HG03432 (cell line): ENCODE measurements at regions not wholly inside any gene's neighbourhood (a gene's known extent, or its start where the extent isn't known, plus 50 kb on each side); places are given as distances from the start of the nearest gene placed in this dataset.
"Not testable (repeated sequence)": the region's sequence is repeated elsewhere in the genome, so short reads cannot be mapped to it uniquely, and the experiment has no call there.

Experiments used
- ATAC-seq: cut with Tn5 transposase; IDR thresholded peaks from one replicate; pipeline ENCODE4 v1.9.1; 2021; ENCODE audit warnings: mild to moderate bottlenecking, moderate library complexity; ENCODE audit not compliant: unreplicated experiment

DNA sequence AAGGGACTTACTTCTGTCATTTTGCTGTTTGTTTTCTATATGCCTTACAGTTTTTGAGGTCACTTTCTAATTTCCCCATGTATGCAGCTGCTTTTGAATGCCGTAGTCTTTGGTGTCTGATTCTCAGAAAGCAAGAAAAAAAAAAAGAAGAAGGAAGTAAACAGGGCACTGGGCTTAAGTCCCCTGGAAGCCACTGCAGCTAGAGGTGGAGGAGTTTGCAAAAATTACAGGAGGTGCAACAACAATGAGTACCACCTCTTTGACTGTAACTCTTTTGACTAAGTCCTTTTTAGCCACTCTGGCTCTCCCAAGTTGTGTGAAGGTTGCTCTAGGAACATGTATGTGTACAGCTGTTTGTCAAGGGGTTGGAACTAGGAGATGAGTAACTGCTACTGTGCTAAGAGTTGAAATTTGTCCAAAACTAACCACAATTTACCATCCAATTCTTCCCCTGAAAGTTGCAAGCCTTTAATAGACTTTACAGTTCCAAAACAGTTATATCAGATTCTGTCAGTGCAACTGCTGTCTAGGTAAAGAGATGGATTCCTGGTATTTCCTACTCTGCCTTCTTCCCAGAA is 588.0 kb upstream of the LRRN3 start:
- no peak for ATAC-seq

DNA sequence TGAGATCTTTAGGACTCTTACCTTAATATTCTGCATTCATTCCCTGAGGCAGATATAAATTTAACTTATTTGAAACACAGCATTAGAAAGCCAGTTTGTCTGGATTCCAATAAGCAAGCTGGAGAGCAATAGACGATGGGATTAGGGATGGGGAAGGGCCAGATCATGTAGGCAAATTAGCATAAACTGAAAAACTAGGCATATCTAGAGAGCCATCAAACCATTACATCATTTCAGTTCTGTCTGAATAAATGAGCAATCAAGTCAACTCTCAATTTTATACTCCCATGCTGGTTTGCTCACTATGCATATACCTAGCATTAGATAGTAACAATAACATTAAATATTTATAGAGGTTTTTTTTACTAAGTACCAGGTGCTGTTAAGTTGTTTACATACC is 583.6 kb upstream of the LRRN3 start:
- ATAC-seq, result no peak

DNA sequence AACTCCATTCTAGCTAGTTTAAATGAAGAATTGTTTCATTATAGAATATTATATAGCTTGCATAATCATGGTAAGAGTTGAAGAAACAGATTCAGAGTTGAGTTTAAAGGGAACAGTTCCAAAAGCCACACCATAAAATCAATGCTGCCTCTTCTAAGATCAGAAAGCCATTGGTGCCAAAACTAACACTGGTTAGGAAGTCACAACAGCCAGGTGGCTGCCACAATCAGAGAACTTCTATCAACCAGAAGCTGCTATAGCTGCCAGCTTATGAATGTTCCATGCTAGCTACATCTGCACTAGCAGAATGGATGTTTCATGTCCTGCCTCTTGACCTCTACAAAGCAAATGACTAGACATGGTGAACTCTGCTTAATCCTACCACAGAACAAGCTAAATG is 583.1 kb upstream of the LRRN3 start:
- no peak for ATAC-seq

DNA sequence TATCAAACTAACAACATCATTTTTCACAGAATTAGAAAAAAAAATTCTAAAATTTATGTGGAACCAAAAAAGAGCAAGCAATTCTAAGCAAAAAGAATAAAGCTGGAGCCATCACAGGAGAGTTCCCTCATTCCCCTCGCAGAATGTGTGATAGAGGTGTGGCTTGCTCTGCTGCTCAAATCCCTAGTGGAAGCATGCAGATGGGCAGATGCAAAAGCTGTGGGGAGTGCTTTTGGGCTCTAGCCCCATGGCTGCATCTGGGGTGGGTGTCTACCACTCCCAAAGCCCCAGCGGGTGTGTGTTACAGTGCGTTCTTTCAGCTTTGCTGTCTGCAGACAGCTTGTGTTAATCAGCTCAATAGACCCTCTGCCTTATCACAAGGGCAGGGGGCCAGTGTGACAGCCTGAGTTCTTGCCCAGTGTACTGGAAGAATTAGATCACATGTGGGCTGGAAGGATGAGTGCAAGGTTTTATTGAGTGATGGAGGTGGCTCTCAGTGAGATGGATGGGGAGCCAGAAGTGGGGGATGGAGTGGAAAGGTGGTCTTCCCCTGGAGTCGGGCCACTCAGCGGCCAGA is 575.9 kb upstream of the LRRN3 start:
- not testable (repeated sequence) for ATAC-seq

DNA sequence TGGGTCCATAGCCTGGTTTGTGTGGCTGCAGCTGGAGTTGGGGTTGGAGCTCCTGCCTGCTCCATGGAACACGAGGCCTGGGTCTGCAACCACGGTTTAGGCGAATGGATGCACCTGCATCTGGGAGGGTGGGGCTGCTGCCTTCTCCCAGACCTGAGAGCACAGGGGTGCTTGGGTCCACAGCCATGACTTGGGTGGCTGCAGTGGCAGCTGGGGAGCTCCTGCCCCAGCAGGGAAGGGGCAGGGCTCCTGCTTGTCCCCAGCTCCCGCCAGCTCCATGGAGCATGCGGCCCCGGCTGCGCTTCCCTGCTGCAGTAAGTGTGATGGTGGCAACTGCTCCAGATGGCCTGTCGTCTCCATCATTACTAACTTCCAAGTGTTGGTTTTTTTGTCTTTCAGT is 571.1 kb upstream of the LRRN3 start:
- ATAC-seq, result no peak

DNA sequence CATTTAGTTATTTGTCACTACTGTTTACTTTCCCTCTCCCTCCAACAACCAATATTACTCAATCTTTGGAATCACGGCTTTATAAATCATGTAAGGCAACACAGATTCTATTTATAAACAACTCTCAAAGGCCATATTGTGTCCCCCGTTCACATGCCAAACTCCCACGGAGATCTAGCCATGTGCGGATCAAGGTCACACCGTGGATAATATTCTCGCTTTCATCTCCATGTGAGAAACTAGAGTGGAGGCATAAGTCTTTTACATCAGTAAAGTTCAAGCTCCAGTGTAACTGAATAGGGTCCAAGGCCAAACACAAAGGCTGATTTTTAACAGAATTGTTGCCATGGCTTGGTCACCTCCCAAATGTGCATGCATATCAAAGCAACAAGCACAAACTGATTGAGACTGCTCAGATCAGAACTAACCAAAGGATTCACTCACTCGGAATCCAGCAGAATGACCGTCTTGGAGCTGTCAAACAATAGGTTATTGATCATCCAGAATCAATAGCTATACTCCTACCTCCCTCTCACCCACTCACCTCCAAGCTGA is 569.5 kb upstream of the LRRN3 start:
- no peak for ATAC-seq

DNA sequence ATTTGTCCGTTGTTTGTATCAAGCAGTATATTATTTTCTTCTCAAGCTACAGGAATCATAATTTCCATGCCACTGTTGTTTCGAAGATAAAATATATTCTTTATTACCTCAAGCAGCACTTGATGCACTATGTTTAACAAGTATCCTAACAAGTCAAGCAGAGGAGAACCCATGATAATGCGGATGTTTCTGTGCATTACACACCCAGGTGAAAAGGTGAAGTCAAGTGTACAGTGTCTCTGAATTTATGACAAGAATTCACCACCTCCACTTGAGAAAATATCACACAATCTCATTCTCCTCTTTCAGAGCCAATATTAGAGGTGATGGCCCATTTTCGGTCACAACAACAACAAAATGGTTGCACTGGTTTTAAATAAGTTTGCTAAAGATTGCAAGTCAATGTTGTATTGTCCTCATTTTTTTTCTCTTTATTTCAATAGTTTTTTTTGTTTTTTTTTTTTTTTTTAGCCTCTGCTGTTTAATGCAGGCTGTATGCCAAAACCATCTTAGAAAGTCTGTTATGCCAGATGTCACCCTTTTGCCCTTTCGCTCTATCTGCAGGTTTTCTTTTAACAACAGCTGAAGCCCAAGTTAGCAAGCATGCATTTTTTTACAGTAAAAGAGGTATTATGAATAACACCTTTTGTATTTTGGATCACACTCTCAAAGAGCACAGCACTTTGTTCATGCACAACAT is 568.7 kb upstream of the LRRN3 start:
- no peak for ATAC-seq

DNA sequence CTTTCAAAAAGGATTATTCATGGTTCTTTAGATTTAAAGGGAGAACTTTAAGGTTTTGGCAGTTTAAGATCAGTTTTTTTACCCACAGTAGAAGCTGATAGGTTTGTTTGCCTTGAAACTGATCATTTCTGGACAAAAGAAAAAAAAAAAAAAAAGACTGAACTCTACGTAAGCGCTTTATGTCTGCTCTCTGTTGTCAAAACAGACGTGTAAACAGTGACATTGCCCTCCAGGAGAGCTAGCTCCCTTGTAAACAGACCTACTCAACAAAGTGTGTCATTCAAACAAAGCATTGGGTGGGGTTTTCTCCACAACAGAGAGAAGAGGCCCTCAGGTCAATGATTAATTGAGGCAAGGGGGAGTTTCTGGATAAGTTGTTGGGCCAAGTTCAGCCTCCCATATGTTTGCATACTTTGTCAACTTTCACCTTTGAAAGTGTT is 568.1 kb upstream of the LRRN3 start:
- peak; percentile 62 for ATAC-seq

DNA sequence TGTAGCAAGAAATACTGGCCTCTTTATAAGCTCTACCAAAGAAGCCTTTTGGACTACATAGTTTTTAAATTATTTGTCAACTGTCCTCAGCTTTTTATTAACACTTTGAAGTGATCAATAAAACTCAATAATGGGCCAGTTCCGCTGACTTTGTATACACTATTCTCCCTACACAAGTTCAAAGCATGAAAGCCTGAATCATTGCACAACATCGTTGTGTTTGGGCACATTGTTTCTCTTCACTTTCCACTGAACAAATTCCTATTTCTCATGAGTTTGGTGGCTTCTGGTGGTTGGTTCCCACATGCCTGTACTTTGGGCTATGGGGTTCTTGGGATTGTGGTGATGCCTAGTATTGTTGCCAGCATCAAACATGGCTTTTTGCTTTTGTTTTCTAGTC is 561.8 kb upstream of the LRRN3 start:
- ATAC-seq, result no peak

DNA sequence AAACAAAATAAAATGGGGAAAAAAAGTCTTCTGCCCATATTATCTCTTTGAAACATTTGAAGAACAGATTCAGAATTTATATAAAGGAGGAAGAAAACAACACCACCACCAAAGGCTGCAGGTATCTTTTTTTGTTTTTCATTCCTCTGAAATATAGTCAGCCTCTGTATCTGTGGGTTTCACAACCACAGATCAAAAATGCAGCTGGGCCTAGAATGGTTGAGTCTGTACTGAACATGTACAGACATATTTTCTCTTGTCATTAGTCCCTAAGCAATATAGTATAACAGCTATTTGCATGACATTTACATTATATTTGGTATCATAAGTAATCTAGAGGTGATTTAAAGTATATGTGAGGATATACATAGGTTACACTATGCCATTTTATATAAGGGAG is 559.7 kb upstream of the LRRN3 start:
- ATAC-seq, result no peak

DNA sequence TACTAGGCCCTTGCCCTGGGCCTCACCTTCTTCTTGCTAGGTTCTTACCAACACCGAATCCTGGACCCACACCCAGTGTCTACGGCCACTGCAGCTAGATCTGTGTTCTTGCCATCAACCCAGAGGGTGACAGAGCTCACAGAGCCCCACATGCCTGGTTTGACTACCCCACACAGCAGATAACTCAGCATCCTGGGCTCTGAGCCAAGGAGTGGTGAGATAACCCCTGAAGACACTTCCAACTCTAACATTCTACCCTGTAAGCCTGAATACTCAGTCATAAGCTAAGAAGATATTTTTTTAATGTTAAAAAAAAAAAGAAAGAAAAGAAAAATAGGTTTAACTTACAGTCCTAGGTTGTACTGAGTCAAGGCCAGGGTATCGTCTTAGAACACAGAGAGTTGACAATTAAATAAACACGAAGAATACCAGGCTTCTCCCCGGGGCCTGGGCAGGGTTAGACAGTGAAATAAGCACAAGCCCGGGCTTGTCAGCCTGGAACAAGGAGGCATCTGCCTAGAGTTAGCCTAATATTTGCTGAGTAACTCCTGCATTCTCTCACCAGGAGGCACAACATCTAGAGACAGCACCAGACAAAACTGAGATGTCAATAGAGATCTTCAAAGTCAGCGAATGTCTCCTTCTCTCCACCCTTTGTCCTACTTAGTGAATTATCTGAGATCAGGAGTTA is 556.5 kb upstream of the LRRN3 start:
- ATAC-seq, result peak; percentile 57

DNA sequence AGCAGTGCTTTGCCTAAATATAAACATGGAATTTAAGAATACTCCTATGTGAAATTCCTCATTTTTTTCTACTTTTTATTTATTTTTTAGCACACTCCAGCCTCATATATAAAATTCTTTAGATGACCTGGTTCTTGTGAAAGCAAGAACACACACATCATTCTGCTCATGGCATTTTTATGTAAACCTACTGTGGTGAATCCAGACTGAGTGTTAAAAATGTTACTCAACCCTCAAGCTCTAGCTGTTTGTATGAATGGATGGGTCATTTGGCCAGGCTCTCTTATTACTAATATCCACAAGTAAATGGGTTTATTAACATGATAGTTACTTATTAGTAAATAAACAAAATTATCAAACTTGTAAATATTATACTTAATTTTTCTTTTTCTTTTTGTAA is 551.7 kb upstream of the LRRN3 start:
- ATAC-seq, result no peak

DNA sequence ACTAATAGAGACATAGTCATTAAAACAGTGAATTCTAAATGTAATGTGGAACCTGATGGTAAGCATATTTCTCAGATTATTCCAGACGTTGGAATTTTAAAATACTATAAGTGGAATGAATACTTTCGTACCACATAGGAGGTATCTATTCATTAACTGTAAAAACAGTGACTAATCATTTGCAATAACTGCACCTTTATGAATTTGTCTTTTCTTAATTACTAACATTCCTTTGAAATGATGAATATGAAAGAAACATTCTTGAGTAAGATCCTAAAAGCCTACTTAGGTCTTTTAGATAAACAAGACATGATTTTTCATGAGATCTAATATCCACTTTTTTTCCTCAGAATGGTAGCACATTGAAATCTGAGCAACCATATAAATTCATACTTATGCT is 549.0 kb upstream of the LRRN3 start:
- no peak for ATAC-seq

DNA sequence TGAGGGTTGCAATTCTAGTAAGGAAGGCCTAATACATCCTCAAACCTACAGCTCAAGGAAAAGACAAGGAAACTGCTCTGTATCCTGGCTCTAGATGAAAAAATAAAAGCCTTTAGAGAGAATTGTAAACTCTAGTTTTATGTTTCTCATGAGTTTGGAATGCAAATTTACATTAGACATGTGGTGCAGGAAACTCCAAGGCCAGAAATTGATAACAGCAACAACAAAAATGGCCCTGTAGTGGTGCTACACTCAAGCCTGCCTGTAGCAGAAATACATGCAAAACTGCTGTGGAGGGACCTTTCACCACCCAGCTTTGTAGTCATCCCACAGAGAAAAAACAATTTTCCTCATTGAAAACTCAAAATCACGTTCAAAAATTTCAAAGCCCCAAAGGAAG is 546.7 kb upstream of the LRRN3 start:
- no peak for ATAC-seq

DNA sequence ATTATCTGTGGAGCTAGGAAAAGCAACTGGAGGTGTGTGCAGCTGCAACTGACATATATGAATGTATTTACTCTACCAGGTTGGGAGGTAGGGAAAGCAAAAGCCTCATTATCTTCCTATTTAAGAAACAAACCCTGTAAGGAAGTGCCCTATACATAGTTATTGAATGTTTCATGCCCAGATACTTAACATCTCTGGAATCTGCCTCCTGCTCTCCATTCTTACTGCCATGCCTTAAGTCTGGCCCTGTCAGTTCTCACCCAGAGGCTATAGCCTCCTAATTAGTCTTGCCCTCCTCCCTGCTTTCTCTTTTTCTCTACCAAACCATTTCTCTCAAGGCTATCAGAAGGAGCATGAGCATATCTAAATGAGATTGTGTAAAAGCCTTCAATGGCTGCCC is 542.6 kb upstream of the LRRN3 start:
- no peak for ATAC-seq

DNA sequence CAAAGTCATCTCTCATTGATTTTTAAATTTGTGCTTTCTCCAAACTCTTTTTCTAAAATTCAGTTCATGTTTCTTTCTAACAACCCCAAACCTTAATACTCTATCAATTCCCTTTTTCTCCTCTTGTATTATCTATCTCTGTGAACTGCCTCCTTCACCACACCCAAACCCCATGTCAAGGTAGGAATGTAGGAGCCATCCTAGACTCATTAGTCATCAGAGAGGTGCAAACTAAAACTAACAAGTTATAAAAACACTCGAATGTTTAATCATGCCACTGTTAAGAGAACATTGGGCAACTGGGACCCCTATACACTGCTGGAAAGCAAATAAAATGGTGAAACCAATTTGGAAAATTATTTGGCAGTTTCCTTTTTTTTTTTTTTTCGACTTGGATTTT is 533.8 kb upstream of the LRRN3 start:
- ATAC-seq, result no peak

DNA sequence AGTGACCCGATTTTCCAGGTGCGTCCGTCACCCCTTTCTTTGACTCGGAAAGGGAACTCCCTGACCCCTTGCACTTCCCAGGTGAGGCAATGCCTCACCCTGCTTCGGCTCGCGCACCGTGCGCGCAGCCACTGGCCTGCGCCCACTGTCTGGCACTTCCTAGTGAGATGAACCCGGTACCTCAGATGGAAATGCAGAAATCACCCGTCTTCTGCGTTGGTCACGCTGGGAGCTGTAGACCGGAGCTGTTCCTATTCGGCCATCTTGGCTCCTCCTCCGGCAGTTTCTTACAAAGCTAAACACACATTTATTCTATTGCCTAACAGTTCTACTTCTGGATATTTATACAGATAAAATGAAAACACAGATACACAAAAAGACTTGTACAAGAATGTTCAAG is 527.6 kb upstream of the LRRN3 start:
- not testable (repeated sequence) for ATAC-seq

DNA sequence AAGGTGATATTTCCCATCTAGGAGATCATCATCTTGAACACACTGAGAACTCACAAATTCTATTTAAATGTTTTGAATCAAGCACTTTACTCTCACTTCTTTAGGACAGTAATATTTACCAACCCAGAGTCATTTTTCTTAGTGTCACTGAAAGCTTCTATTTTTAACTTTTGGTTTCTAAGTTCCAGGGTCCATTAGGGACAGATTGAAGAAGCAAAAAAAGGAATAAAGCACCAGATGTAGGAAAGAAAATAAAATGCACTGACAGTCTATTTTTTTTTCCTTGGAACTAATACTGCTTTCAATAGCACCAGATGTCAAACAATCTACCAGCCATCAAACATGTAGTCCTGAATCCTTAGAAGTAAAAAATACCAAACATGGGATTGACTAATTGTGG is 526.7 kb upstream of the LRRN3 start:
- ATAC-seq, result no peak

DNA sequence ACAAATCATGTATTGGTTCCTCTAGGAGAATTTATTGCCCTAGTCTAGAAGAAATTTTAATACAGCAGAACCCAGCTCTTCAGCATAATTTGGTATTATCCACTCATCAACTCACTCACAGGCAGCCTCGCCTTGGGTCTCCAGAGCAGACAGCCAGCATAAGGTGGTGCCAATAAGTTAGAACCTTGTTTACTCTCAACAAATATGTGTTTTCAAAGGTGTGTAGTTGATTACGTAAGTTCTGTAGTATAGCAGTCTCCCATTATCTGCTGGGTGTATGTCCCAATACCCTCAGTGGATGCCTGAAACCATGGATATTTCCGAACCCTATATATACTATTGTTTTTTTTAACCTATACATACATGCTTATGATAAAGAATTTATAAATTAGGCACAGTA is 522.5 kb upstream of the LRRN3 start:
- no peak for ATAC-seq

DNA sequence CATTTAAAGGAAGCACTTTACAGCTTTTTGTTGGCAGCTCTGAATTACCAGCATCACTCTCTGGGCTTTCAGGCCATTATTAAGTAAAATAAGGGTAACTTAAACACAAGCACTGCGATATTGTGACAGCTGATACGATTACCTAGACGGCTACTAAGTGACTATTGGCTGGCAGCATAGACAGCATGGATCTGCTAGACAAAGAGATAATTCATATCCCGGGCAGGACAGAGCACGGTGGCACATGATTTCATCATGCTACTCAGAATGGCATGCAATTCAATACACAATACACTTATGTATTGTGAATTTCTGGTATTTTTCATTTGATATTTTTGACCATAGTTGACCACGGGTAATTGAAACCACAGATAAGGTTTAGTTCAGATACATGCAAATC is 522.0 kb upstream of the LRRN3 start:
- ATAC-seq, result no peak

DNA sequence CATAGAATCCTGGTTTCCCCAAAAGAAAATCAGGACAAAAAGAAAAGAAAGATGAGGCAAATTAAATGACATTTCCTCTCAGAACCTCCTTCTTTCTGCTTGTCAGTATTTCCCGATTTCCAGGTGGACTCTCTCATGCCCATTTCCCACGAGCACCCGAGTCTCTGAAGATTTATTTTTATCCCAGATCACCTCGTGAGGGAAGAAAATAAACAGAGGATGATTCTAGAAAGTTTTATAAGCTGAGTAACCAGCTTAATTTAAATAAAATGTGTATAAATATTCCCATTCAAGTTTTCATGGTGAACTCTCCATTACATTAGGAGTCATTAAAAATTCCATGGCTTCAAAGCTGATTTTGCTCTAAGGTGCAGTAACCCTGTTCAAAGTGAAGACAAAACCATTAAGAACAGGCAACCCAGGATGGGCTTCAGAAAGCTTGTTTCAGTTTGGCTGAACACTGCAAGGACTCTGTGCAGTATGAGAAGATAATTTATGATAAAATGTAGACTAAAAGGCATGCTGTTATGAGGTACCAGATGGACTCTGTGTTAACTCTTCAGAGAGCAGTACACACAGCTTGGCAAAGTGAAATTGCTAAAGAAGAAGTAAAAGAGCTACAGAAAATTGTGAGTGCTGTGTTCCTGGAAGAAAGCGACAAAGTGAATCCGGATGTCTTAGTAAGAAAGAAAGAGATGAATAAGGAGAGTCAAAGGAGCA is 521.3 kb upstream of the LRRN3 start:
- no peak for ATAC-seq
